ENCODE measurements at regions not wholly inside any gene's neighbourhood (a gene's known extent, or its start where the extent isn't known, plus 50 kb on each side); places are given as distances from the start of the nearest gene placed in this dataset.

GRCh38 chr10:130924138-130924819 is 387.2 kb downstream of the TCERG1L start:
- TF ChIP-seq, protein P1, sequence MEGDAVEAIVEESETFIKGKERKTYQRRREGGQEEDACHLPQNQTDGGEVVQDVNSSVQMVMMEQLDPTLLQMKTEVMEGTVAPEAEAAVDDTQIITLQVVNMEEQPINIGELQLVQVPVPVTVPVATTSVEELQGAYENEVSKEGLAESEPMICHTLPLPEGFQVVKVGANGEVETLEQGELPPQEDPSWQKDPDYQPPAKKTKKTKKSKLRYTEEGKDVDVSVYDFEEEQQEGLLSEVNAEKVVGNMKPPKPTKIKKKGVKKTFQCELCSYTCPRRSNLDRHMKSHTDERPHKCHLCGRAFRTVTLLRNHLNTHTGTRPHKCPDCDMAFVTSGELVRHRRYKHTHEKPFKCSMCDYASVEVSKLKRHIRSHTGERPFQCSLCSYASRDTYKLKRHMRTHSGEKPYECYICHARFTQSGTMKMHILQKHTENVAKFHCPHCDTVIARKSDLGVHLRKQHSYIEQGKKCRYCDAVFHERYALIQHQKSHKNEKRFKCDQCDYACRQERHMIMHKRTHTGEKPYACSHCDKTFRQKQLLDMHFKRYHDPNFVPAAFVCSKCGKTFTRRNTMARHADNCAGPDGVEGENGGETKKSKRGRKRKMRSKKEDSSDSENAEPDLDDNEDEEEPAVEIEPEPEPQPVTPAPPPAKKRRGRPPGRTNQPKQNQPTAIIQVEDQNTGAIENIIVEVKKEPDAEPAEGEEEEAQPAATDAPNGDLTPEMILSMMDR (conservative IDR thresholded peaks at IDR 0.05; ENCODE audit: low read depth, low read length), result no peak
- TF ChIP-seq EZH2 (IDR thresholded peaks at IDR 0.05; ENCODE audit: low read length, unreplicated experiment) (no peak), EZH2phosphoT487 (IDR thresholded peaks at IDR 0.05; ENCODE audit: borderline replicate concordance, low read length) (no peak)
